HG03432 (cell line): ENCODE measurements at regions not wholly inside any gene's neighbourhood (a gene's known extent, or its start where the extent isn't known, plus 50 kb on each side); places are given as distances from the start of the nearest gene placed in this dataset.

Source experiments
- ATAC-seq: cut with Tn5 transposase; IDR thresholded peaks from one replicate; pipeline ENCODE4 v1.9.1; 2021; ENCODE audit warnings: mild to moderate bottlenecking, moderate library complexity; ENCODE audit not compliant: unreplicated experiment

- no peak for ATAC-seq
Measured at GRCh38 chr16:49972961-49973360, 52.1 kb upstream of the CNEP1R1 start.
